Activated CD8-positive, alpha-beta memory T cell treated with anti-CD3 and anti-CD28 coated beads, Interleukin-2, amount 10 ng/mL, durations not matched to agents 7 days and 5 days (primary cell): ENCODE measurements at regions not wholly inside any gene's neighbourhood (a gene's known extent, or its start where the extent isn't known, plus 50 kb on each side); places are given as distances from the start of the nearest gene placed in this dataset.

Experiments
- ATAC-seq: fragments of 150-1000 bp; cut with Tn5 transposase; one replicate; pipeline ENCODE4 v1.10.0; 2021; ENCODE audit warnings: moderate library complexity
- CTCF ChIA-PET: fragments of 350-600 bp; sonication (Branson Sonifier 250); formaldehyde crosslinking; loops from one replicate; lab custom pipeline; 2021; ENCODE audit warnings: antibody characterized with exemption; lab: Charles Lee
- DNase-seq: peaks from one replicate; pipeline ENCODE4 v3.0.0-alpha.2; 2020
- H3K27ac Mint-ChIP-seq: one replicate; pipeline ENCODE4 v1.8.0; 2021; ENCODE audit warnings: mild to moderate bottlenecking, mixed read lengths
- H3K27me3 Mint-ChIP-seq: one replicate; pipeline ENCODE4 v1.8.0; 2021; ENCODE audit warnings: mixed read lengths
- H3K36me3 Mint-ChIP-seq: one replicate; pipeline ENCODE4 v1.8.0; 2021; ENCODE audit warnings: mild to moderate bottlenecking, mixed read lengths
- H3K4me1 Mint-ChIP-seq: one replicate; pipeline ENCODE4 v1.8.0; 2021; ENCODE audit warnings: mixed read lengths
- H3K4me3 Mint-ChIP-seq: one replicate; pipeline ENCODE4 v1.8.0; 2021; ENCODE audit warnings: mild to moderate bottlenecking, moderate library complexity, mixed read lengths
- H3K9me3 Mint-ChIP-seq: one replicate; pipeline ENCODE4 v1.8.0; 2022; ENCODE audit warnings: low read depth, mixed read lengths

- Mint-ChIP-seq H3K4me1 (peaks cover 2% of the 10 kb centered on the region), H3K36me3 (peaks cover 1% of the 10 kb centered on the region), H3K9me3 (no peaks in the 10 kb centered on the region), H3K27me3 (peaks cover 9% of the 10 kb centered on the region), H3K27ac (no peak overlapping the region), H3K4me3 (no peak overlapping the region)
- ATAC-seq (no peak), DNase-seq (no peak)
- CTCF ChIA-PET = no interaction called here
Observed at GRCh38 chr2:101524806-101525430, 50.0 kb upstream of the RFX8 start.
